NCI-H2227 (cell line): ENCODE measurements at regions not wholly inside any gene's neighbourhood (a gene's known extent, or its start where the extent isn't known, plus 50 kb on each side); places are given as distances from the start of the nearest gene placed in this dataset.
"Not testable (repeated sequence)": the region's sequence is repeated elsewhere in the genome, so short reads cannot be mapped to it uniquely, and the experiment has no call there.

Experiments used
- DNase-seq: peaks from one replicate; lab custom pipeline; 2025; ENCODE audit not compliant: unreplicated experiment; lab: John Stamatoyannopoulos, UW

GRCh38 chr14:46147452-46147851 is 504.1 kb downstream of the RPL10L start:
- no peak for DNase-seq

- DNase-seq: no peak
These were observed 504.6 kb downstream of the RPL10L start for GRCh38 chr14:46147024-46147423.

GRCh38 chr14:46140445-46140844 is 511.1 kb downstream of the RPL10L start:
- no peak for DNase-seq

- no peak for DNase-seq
These were observed 511.9 kb downstream of the RPL10L start for GRCh38 chr14:46139649-46140048.

- DNase-seq: no peak
These were observed 513.8 kb downstream of the RPL10L start for GRCh38 chr14:46137786-46138185.

- DNase-seq: no peak
These were observed 515.1 kb downstream of the RPL10L start for GRCh38 chr14:46136456-46136855.

- no peak for DNase-seq
These were observed 543.4 kb downstream of the RPL10L start for GRCh38 chr14:46108228-46108627.

- DNase-seq: not testable (repeated sequence)
These were observed 550.7 kb downstream of the RPL10L start for GRCh38 chr14:46100901-46101300.

GRCh38 chr14:46091819-46092218 is 559.8 kb downstream of the RPL10L start:
- DNase-seq: no peak

- DNase-seq: no peak
These were observed 564.0 kb downstream of the RPL10L start for GRCh38 chr14:46087604-46088003.

GRCh38 chr14:46074061-46074460 is 577.5 kb downstream of the RPL10L start:
- no peak for DNase-seq

- no peak for DNase-seq
These were observed 587.7 kb downstream of the RPL10L start for GRCh38 chr14:46063872-46064271.

- no peak for DNase-seq
These were observed 592.5 kb downstream of the RPL10L start for GRCh38 chr14:46058964-46059563.

GRCh38 chr14:46057799-46058198 is 593.8 kb downstream of the RPL10L start:
- no peak for DNase-seq

GRCh38 chr14:46054526-46054925 is 597.1 kb downstream of the RPL10L start:
- no peak for DNase-seq

GRCh38 chr14:46053221-46053620 is 598.4 kb downstream of the RPL10L start:
- DNase-seq: no peak

- DNase-seq: no peak
These were observed 599.8 kb downstream of the RPL10L start for GRCh38 chr14:46051796-46052195.

- DNase-seq: no peak
These were observed 603.5 kb downstream of the RPL10L start for GRCh38 chr14:46048127-46048526.

- DNase-seq: no peak
These were observed 615.5 kb downstream of the RPL10L start for GRCh38 chr14:46036099-46036498.

- no peak for DNase-seq
These were observed 617.3 kb downstream of the RPL10L start for GRCh38 chr14:46034305-46034704.

GRCh38 chr14:46018846-46019420 is 632.6 kb downstream of the RPL10L start:
- no peak for DNase-seq

GRCh38 chr14:46008348-46008747 is 643.2 kb downstream of the RPL10L start:
- DNase-seq: no peak

GRCh38 chr14:45998554-45998953 is 653.0 kb downstream of the RPL10L start:
- no peak for DNase-seq
